H4 (cell line): ENCODE measurements at regions not wholly inside any gene's neighbourhood (a gene's known extent, or its start where the extent isn't known, plus 50 kb on each side); places are given as distances from the start of the nearest gene placed in this dataset.
"Not testable (repeated sequence)": the region's sequence is repeated elsewhere in the genome, so short reads cannot be mapped to it uniquely, and the experiment has no call there.

ENCODE experiments used
- DNase-seq: peaks from one replicate; pipeline ENCODE4 v3.0.0-alpha.2; 2015; ENCODE audit warnings: low spot score

DNA sequence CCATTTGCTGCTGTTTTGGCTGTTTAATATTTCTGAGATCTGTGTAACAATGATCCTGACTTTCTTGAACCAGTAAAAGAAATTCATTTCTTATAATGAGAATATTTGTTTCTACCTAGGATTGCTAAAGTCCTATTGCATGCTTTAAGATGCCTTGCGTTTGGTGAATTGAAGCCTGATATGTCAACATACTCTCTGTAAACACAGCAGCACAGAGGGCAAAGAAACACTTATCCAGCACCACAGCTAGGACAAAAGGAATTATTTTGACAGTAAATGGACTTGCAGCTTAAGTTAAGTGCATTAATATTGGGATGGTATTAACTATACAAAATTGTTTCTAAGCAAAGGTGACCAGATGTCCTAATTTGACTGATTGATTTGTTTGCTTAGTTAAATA is 2031.2 kb upstream of the CDH6 start:
- DNase-seq = no peak

DNA sequence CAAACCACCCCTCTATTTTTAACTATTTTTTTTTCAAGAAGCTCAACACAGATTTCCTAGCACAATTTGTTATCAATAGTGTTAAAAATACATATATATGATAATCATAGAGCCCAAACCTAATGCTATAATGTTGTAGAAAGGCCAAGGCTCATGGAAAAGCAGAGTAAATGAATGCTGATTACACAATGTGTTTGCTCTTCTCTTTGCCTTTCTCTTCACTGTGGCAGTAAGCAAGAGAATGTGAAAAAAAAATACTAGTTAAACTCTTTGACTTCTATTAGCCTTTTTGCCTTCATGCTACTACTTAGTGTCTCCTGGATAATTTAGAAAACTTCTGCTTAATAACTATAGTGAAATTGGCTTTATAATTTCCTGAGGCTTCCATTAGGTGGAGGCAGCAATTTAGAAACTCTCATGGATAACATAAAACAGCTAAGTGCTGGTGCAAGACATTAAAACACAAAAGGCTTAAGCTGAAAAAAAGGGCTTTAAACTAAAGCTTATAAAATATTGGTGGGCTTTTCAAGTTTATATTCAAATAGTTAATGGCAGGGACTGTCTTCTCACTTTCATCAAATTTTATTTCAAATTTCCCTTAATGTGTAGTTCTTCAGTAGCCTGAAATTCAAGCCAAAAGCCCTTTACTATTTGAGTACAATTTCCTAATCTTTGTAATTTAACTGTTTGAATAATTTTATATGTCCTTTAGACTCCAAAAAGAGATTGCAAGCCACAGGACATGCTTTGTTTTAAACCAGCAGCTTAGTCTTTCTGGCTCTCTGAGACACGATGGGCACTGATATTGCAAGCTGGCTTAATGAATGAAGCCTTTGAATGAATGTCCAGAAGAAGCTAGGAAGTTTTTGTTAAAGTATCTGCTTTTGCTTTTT is 2031.8 kb upstream of the CDH6 start:
- no peak for DNase-seq

- no peak for DNase-seq
Measured at GRCh38 chr5:29157975-29158374, 2035.5 kb upstream of the CDH6 start.

GRCh38 chr5:29150840-29151239 is 2042.6 kb upstream of the CDH6 start:
- DNase-seq = no peak

- DNase-seq = no peak
Measured at GRCh38 chr5:29148581-29148980, 2044.9 kb upstream of the CDH6 start.

DNA sequence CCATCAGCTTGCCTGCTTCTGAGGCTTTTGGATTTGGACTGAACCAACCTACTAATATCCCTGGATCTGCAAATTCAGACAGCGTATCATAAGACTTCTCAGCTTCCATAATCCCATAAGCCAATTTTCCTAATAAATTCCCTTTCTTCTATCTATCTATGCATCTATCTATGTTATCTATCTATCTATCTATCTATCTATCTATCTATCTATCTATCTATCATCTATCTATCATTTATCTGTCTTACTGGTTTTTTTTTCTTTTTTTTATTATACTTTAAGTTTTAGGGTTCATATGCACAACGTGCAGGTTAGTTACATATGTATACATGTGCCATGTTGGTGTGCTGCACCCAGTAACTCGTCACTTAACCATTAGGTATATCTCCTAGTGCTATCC is 2045.4 kb upstream of the CDH6 start:
- no peak for DNase-seq

GRCh38 chr5:29143266-29143665 is 2050.2 kb upstream of the CDH6 start:
- no peak for DNase-seq

DNA sequence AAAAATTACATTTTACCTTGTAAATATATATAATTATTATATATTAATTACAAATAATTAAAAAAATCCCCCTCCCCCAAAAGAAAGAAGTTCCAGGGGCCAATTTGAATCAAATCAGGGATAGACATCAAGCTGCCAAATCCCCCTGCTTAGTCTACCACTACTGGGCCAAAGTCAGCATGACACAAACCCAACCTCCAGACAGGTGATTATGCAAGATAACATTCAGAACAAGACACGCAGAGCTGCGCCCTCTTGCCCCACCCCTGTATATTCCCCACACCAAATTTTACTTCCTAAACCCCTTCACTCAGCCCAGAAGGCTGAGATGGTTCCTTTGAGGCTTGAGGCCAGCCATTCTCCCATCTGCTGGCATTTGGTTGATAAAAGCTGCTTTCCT is 2059.1 kb upstream of the CDH6 start:
- DNase-seq = no peak

GRCh38 chr5:29131285-29131684 is 2062.2 kb upstream of the CDH6 start:
- DNase-seq = no peak

GRCh38 chr5:29130786-29131185 is 2062.7 kb upstream of the CDH6 start:
- DNase-seq = no peak

GRCh38 chr5:29127524-29128156 is 2065.8 kb upstream of the CDH6 start:
- DNase-seq = not testable (repeated sequence)

DNA sequence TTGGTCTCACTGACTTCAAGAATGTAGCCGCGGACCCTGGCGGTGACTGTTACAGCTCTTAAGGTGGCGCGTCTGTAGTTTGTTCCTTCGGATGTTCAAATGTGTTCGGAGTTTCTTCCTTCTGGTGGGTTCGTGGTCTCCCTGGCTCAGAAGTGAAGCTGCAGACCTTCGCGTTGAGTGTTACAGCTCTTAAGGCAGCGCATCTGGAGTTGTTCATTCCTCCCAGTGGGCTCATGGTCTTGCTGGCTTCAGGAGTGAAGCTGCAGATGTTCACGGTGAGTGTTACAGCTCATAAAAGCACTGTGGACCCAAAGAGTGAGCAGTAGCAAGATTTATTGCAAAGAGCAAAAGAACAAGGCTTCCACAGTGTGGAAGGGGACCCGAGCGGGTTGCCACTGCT is 2067.0 kb upstream of the CDH6 start:
- not testable (repeated sequence) for DNase-seq

DNA sequence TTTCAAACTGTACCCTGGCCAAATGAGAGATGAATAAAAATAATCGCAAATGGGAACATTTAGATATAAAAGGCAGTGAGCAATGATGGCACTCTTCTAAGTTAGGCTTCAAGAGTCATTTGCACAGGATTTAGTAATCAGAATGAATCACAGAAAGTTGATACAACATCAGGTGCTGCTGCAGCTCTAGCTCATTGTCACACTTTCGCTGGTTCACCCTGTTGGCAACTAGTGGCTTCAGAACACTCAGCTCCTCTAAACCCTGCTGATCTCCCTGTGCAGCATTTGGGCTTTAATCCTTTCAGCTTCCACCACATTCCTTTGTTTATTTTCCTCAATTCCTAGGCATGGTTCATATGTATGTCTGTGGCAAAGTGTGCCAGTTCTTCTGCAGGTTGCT is 2071.2 kb upstream of the CDH6 start:
- no peak for DNase-seq

GRCh38 chr5:29114331-29114768 is 2076.0 kb upstream of the CDH9 start:
- peak; percentile 47 for DNase-seq

GRCh38 chr5:29113516-29113915 is 2075.1 kb upstream of the CDH9 start:
- no peak for DNase-seq

DNA sequence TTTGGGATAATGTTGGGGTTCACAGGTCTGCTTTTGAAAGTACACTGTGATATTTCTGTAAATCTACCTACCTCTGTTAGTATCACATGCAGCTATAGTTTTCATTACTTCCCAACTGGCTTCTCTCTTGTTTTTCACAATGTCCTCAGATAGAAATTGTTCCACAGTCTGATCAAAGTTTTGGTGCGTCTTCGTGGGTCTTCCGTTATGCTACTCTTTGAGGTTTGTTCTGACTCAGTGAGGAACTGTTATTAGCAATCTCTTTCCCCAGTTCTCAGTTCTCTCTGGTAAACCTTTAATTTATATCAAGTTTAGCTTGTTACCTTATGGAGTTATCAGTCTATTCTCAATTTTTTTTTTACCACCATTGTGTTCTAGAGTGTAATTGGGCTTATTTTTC is 2061.2 kb upstream of the CDH9 start:
- DNase-seq = no peak

- no peak for DNase-seq
Measured at GRCh38 chr5:29089591-29090130, 2051.3 kb upstream of the CDH9 start.

DNA sequence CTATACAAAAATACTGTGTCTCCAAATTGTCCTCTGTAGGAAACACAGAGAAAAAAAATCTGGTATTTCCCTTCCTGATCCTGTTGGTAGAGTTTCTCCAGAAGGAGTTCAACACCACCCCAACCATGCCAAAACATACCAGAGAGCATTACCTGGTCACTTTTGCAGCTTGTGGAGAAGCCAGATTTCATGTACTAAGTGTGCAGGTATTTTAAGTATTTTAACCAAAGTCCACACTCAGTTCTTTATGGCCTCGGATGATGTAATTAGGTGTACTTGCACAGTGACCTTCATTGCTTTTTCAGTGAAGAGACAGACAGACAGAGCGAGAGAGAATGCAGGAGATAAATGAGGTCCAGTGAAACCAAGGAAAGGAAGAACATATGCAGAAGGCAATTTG is 2046.8 kb upstream of the CDH9 start:
- no peak for DNase-seq

GRCh38 chr5:29079771-29080170 is 2041.4 kb upstream of the CDH9 start:
- no peak for DNase-seq

DNA sequence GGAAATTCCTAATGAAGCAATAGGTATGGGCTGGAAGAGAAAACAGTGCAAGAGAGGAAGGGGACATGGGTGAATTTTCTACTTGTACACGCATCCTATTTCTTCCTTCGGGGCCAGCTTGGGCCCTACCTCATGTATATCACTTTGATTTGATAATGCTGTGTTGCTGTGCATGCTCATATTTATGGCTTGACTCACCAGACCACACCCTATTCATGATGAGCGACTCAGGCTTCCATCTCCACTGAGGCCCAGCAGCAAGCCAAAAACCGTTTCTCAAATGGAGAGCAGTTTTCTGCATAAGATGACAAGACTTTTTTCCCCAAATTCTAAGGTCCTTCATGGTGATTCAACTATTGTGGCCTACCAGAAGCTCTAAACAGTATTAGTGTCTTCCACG is 2039.1 kb upstream of the CDH9 start:
- no peak for DNase-seq

DNA sequence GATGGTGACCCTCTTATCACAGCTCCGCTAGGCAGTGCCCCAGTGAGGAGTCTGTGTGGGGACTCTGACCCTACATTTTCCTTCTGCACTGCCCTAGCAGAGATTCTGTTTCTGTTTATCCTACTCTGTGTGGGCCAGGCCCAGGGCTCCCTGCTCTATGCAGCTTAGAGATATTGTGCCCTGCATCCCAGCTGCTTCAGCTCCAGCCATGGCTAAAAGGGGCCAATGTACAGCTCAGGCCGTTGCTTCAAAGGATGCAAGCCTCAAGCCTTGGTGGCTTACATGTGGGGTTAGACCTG is 2030.7 kb upstream of the CDH9 start:
- no peak for DNase-seq

- no peak for DNase-seq
Measured at GRCh38 chr5:29061381-29061780, 2023.0 kb upstream of the CDH9 start.

DNA sequence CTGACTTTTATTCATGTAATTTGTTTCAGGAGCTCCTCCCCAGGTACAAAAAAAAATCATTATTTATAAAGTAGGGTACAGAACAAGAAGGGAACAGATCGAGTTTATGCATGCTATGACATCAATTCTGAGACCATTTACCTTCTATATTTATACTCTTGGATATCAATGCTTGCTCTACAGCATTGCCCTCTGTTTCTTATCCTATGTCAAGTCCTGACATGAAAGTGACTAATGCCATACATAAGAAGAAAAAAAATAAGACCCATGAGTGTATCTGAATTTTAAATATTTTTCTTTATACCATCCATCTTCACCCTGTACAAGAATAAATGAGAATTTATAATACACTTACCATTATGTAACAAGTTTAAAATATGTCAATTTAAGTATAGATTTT is 2016.3 kb upstream of the CDH9 start:
- no peak for DNase-seq
